ENCODE measurements at regions not wholly inside any gene's neighbourhood (a gene's known extent, or its start where the extent isn't known, plus 50 kb on each side); places are given as distances from the start of the nearest gene placed in this dataset.

DNA sequence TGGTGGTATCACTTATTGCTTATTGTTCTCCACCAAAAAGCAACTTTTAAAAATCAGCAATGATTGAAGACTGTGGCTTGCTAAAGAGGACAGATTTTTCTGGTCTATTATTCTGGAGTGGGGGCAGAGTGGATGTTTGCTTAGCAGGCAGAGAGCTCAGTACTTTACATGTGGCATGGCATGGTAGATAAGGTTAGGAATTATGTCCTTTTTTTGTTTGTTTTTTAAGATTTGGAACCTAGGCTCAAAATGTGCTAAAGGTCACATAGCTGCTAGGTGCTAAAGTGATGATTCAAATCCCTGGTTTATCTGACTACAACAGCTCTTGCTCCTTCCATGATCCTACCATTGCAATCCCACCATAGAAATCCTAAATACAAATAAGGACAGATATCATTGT is 331.0 kb upstream of the ADAMTS9 start:
- TF ChIP-seq, protein P1, sequence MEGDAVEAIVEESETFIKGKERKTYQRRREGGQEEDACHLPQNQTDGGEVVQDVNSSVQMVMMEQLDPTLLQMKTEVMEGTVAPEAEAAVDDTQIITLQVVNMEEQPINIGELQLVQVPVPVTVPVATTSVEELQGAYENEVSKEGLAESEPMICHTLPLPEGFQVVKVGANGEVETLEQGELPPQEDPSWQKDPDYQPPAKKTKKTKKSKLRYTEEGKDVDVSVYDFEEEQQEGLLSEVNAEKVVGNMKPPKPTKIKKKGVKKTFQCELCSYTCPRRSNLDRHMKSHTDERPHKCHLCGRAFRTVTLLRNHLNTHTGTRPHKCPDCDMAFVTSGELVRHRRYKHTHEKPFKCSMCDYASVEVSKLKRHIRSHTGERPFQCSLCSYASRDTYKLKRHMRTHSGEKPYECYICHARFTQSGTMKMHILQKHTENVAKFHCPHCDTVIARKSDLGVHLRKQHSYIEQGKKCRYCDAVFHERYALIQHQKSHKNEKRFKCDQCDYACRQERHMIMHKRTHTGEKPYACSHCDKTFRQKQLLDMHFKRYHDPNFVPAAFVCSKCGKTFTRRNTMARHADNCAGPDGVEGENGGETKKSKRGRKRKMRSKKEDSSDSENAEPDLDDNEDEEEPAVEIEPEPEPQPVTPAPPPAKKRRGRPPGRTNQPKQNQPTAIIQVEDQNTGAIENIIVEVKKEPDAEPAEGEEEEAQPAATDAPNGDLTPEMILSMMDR (IDR thresholded peaks at IDR 0.05; ENCODE audit: low read depth): no peak

DNA sequence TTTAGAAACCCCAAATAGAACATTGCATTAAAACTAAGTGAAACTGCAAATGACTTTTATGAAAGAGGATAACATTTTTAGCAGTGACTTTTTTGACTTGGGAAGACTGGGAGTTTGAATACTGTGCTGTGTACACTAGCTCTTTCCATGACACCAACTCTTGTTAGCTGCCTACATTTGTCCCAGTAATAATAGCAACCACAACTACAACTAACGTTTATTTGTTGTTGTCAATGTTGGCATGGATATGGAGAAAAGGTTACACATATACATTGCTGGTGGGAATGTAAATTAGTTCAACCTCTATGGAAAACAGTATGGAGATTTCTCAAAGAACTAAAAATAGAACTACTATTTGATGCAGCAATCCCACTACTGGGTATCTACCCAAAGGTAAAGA is 329.6 kb upstream of the ADAMTS9 start:
- TF ChIP-seq, protein P1 (IDR thresholded peaks at IDR 0.05; ENCODE audit: low read depth): no peak

DNA sequence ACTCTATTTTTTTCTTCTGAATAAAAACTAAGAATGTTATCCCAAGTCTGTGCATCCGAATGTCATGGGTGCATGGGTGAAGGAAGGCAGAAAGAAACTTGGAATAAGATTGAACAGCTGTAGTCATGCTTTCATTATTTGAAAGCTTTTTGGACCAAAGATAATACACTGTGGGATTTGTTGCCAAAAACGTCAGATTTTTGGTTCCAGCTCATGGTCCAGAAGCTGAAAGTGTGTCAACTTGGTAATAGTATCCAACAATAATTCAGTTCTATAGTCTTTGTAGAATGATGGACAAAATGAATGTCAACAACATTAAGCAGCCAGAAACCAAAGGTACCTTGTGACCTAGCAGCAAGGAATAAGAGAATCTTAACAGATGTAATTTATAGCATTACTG is 327.9 kb upstream of the ADAMTS9 start:
- TF ChIP-seq, protein P1 (IDR thresholded peaks at IDR 0.05; ENCODE audit: low read depth): no peak

DNA sequence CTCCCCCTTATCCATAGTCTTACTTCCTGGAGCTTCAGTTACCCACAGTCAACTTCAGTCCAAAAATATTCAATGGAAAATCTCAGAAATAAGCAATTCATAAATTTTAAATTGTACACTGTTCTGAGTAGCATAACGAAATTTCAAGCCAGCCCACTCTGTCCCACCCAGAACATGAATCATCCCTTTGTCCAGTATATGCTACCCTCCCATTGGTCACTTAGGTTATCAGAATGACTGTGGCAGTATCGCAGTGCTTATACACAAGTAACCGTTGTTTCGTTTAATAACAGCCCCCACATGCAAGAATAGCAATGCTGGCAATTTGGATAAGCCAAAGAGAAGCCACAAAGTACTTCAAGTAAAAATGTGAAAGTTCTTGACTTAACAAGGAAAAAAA is 325.3 kb upstream of the ADAMTS9 start:
- TF ChIP-seq, protein P1 (IDR thresholded peaks at IDR 0.05; ENCODE audit: low read depth): no peak

DNA sequence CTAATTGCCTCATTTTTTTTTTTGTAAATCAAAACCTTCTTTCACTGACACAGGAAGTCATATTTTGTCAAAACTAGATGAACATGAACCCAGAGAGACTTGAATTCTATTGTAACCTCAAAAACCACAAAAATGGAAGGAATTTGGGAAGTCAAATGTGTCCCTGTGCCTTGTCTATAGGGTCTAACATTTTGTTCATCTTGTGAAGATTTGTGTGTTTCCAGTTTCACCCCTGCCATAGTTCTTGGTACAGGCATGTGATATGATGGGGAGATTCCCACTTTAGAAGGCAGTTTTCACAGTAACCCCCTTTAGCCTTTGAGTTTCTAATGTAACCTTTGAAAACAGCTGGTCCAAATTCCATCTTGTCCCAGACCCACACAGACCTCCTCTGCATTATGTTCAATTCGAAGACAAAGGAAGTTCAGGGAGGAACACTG is 318.5 kb upstream of the ADAMTS9 start:
- TF ChIP-seq, protein P1 (IDR thresholded peaks at IDR 0.05; ENCODE audit: low read depth): no peak

DNA sequence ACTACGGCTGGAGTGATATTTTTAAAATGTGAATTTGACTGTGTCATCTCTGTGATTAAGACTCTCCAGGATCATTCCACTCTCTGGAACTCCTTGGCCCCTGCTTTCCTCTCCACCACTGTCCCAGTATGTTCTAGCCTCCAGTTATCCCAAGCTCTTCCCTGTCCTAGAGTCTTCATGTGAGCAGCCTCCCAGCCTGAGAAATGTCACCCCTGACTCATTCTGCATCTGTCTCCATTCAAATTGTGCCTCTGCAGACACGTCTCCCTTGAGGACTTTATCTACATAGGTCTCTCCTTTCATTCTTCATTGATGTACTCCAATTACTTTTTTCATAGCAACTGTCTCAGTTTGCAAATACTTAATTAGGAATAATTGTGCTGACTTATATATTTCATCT is 317.7 kb upstream of the ADAMTS9 start:
- TF ChIP-seq, protein P1 (IDR thresholded peaks at IDR 0.05; ENCODE audit: low read depth): no peak

DNA sequence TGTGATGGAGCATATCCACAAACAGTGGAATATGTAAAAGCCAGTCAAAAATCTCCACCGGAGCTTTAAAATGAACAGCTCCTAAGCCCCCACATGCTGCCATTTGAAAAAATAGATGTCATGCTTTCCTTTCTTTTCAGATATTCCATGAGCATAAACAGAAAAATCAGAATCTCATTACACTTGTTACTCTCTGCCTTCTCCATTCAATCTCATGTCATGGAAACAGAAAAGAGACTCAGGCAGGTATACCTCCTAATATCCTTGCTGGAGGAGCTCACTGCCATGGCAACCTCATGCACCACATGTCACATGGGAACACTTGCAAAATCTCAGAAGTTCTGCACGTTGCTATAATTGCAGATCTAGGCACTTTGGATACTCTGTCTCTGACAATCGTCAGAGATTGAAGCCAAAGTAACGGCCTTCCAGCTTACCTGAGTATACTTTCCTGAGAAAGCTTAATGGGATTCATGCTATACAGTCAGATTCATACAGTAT is 317.0 kb upstream of the ADAMTS9 start:
- TF ChIP-seq, protein P1 (IDR thresholded peaks at IDR 0.05; ENCODE audit: low read depth): no peak

All from subcutaneous adipose tissue (tissue), 1 donor.